ENCODE measurements at regions not wholly inside any gene's neighbourhood (a gene's known extent, or its start where the extent isn't known, plus 50 kb on each side); places are given as distances from the start of the nearest gene placed in this dataset.
"Not testable (repeated sequence)": the region's sequence is repeated elsewhere in the genome, so short reads cannot be mapped to it uniquely, and the experiment has no call there.

DNA sequence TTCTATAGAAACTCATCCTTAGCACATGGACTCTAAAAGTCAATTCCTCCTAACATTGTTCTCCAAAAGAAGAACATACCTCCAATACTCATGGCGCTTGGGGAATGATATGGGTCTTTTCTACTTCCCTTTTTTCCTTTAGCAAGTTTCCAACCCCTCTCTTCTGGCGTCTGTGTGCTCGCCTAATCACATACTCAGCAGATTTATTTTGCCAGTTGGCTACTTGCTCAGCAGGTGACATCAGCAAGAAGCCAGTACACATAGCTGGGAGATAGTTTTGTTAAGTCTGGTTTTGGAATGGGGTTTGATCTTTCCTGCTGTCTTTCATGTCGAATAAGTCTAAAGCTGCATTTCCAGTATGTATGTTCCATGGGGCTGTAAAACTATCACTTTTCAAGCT, 193.8 kb downstream of the POM121L12 start:
- intact Hi-C loops (cut with DNase I), result no loop called here
- no peak for DNase-seq

DNA sequence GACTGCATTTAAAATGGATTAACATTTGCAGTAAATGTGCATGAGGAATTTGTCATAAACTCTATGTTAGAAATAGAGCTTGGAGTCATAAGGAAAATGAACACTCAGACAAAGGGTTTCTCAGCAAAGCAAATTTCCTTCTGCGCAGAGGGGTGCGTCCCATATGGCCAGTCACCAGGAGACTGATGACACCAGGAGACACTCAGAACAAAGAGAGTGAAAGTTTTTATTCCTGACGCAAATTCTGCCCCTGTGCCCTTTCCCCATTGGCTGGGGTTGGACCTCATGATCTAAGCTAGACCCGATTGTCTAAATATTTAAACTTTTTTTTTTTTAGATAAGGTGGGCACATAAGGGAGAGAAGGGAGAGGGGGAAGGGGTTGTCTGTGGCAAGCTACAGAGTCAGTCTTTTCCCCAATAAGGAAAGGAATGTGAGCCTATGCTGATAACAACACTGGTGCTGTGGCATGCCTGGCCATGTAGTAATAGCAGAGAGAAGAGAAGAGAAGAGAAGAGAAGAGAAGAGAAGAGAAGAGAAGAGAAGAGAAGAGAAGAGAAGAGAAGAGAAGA, 202.0 kb downstream of the POM121L12 start:
- no peak for DNase-seq
- intact Hi-C loops (cut with DNase I), result no loop called here

DNA sequence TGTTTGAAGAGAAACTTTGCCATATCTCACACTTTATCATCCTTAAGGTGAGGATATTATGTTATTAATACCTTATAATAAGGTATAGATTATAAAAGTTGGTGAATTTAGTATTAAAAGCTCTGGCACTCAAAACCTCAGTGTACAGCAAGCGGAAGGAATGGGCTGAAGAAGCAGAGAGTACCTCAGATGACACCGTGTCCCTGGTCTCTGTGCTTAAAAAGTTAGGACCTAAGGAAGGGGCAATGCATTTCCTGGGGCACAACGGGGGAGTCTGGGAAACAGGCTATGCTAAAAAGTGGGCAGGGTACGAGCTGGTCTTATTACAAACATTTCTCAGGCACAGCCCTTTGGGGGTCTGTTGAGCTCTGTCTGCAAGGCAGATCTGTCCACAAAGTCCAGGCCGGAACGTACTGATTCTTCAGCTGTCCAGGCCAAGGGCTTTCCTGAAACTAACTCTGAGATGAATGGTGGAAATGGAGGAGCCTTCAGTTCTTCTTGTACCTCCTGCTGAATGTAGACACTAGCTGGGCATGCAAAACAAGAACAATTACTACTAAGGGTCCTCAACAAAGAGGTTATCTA, 202.7 kb downstream of the POM121L12 start:
- intact Hi-C loops (cut with DNase I), result no loop called here

GRCh38 chr7:53239151-53239550, 203.7 kb downstream of the POM121L12 start:
- intact Hi-C loops (cut with DNase I); DNase-seq: not testable (repeated sequence)

More for the DNA sequence above, 202.7 kb downstream of the POM121L12 start:
- no peak for DNase-seq

DNA sequence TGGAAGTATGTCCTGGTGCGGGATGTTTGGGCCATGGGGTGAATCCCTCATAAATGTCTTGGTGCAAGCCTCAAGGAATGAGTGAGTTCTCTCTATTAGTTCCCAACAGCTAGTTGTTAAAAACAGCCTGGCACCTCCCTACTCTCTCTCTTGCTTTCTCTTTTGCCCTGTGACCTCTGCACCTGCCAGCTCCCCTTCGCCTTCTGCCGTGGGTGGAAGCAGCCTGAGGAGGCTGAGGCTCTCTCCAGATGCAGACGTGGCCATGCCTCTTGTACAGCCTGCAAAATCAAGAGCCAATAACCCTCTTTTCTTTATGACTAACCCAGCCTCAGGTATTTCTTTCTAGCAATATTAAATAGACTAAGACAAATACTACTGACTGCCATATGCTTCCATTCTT, 210.3 kb downstream of the POM121L12 start:
- no peak for DNase-seq
- intact Hi-C loops (cut with DNase I), result no loop called here

DNA sequence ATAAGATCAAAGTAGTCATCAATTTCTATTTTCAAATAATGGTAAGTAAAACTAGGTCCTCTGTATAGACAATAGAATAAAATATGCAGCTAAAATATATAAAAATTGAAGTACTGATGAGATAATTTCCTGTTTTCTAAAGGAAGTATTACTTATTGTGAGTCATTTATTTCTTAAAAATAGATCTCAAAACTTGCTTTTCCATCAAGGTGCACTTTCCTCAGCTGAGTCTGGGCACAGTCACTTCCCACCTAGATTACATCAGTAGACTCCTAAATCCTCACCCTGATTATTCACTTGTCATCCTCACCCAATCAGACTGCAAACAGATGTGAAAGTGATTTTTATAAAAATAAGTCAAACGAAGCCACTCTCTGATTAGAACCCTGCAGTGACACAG, 211.5 kb downstream of the POM121L12 start:
- DNase-seq, result no peak
- intact Hi-C loops (cut with DNase I), result no loop called here

- DNase-seq, result no peak
- intact Hi-C loops (cut with DNase I), result no loop called here
These were observed 217.1 kb downstream of the POM121L12 start for GRCh38 chr7:53252539-53252938.

- intact Hi-C loops (cut with DNase I), result no loop called here
- DNase-seq, result no peak
These were observed 236.6 kb downstream of the POM121L12 start for GRCh38 chr7:53272081-53272480.

DNA sequence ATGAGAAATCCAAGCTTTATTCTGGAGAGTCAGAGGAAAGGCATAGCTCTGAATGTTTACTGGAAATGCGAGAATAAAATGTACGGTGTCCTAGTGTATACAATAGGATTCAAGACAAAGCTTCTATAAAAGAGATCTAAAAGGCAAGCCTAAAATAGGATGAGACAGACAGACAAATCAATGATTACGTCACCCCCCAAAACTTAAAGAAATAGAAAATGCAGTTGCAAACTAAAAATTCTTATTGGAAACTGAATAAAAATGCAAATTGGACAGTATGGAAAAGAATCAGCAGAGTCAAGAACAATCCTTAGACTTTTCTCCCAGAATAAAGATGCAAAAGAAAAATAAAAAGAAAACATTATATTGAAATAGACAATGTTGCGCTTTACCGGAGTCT, 245.9 kb downstream of the POM121L12 start:
- DNase-seq, result no peak
- intact Hi-C loops (cut with DNase I), result no loop called here

GRCh38 chr7:53292341-53292740, 256.9 kb downstream of the POM121L12 start:
- intact Hi-C loops (cut with DNase I), result no loop called here
- no peak for DNase-seq

DNA sequence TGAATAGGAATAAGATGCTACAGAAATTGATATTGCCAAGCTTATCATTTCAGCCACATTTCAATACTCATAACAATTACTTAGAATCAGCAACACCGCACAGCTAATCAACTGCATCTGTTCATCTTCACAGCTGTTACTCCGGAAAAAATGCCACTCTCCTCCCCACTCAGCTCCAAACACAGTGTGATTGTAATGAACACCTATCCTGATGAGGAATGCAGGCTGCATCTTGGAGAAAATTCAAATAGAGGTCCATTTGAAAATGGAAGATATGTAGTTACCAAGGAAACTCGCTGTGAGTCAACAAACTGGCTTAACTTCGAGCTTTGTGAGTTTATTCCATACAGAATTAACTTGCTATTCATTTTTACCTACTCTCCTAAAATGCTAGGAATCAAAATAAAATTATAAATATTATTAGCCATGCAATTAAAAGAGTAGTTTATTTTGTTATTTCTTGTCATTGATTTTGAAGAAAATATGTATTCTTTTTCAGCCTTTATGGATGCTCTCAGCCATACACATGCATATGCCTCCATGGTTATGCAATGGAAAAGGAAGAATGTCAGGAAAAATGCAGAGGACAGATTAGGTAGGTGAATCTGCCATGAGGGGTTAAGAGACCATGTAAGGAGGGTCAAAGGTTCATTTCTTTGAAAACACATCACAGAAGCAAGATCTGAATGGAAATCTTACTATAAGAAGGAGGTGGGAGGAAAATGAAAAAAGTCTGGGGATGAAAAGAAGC, 267.2 kb downstream of the POM121L12 start:
- intact Hi-C loops (cut with DNase I), result no loop called here
- no peak for DNase-seq

DNA sequence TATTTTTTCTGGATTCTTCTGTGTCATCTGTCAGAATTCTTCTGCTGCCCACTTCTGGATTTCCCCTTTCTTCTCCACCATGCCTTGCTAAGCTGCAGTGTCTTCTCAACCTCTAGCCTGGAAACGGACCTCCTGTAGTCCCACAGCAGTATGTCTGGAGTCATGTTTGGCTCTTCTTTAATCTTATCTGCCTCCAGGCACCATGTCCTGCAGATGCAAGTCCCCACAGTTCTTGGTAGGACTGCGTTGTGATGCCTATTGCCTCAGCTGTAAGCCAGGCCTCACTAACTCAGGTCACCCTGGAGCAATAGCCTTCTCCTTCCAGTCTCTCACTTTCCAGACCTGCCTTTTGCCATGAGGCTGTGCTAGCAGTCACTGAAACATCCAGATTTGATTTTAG, 268.3 kb downstream of the POM121L12 start:
- no peak for DNase-seq
- intact Hi-C loops (cut with DNase I), result no loop called here

DNA sequence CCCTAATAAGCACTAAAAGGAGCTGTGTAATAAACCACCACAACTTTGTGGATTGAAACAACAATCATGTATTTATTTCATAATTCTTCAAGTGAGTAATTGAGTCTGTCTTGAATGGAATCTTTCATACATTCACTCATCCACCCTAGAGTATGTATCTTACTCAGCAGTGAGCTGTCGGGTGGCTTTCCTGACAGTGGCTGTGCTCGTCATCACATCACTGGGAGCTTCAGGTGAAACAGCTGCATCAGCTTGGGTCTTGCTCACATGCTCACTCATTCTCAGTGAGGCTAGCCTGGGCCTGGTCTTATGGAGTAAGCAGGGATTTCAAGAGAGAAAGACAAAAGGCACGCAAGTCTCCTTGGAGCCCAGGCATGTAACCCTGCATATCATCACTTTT, 271.4 kb downstream of the POM121L12 start:
- intact Hi-C loops (cut with DNase I), result no loop called here

GRCh38 chr7:53311205-53311604, 275.8 kb downstream of the POM121L12 start:
- peak in 21 of 42 donors; percentile 4 to 70 (median 24) for DNase-seq
- intact Hi-C loops (cut with DNase I), result no loop called here

More for the DNA sequence above, 271.4 kb downstream of the POM121L12 start:
- no peak for DNase-seq

- peak in 36 of 42 donors; percentile 9 to 75 (median 35) for DNase-seq
These were observed 280.5 kb downstream of the POM121L12 start for GRCh38 chr7:53315981-53316380.

DNA sequence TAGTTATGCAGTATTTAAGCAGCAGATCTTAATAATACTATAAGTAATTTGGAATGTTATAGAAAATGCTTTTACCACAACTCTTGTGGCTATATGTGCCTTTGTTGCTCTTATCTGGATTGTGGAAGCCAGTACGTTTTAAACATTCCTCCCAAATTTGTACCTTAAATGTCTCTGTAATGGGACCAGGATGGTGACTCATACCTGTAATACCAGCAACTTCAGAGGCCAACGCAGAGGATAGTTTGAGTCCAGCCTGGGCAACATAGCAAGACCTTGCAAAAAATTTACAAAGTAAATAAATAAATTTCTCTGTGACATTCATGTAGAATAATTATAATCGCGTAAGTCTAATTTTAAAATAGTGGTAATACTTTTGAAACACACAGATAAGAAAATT, 283.1 kb downstream of the POM121L12 start:
- no peak for DNase-seq
- intact Hi-C loops (cut with DNase I), result no loop called here

More at GRCh38 chr7:53315981-53316380, 280.5 kb downstream of the POM121L12 start:
- intact Hi-C loops (cut with DNase I), result no loop called here

- intact Hi-C loops (cut with DNase I), result no loop called here
- DNase-seq, result no peak
These were observed 289.6 kb downstream of the POM121L12 start for GRCh38 chr7:53325061-53325460.

DNA sequence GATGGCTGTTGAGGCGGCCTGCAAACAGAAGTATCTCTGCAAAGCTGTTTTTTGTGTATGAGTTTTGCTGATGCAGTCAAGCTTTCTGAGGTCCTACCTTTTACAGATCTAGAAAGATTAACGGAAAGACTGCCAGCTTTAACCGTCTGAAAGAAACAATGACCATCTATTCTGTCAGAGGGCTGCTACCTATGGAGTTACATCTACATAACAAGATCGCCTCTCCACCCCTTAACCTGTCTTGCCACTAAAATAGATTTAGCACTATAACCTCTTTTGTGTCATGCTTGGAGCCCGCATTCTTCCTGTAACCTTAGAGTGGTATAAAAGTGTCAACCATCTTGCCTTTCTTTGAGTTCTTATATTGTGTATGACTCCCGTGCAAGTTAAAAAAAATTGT, 291.2 kb downstream of the POM121L12 start:
- DNase-seq, result no peak
- intact Hi-C loops (cut with DNase I), result no loop called here

DNA sequence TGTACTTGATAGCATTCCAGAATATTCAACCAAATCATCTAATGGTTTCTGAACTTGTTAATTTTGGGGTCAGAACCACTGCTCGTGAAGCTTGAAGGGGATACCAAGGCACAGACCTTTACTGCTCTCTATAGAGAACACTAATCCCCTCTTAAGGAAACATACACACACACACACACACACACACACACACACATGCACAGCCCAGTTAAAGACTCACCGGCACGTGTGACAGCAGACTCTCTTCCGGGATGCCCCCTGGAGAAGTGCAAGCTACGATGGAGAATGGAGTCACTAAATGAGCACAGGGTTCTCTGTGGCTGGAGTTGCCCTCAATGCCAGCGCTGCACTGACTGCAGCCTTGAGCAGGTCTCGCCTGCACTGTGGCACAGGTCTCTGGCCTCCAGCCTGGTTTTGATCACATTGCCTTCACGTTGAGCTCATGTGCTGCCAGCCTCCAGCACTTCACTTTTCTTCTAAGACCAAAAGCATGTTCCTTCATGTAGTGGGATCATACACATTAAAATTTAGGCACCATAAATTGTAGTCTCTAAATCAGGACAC, 300.8 kb downstream of the POM121L12 start:
- no peak for DNase-seq
- intact Hi-C loops (cut with DNase I), result no loop called here

DNA sequence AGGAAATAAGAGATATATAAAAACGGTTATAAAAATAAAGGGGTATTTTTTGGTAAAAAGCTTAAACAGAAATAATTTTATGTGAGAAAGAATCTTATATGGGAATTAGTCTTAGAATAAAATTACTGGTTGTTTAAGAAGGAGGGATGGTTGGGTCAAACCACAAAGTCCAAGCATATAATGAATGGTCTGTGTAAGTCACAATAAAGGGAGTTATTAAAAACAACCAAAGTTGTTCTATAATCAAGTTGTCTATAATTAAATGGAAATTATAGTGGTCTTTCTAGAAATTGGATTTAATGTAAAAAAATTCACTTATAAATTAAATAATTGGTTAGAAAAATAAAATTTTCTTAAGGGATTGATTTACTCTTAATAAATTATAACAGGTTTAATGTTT, 304.8 kb downstream of the POM121L12 start:
- no peak for DNase-seq
- intact Hi-C loops (cut with DNase I), result no loop called here

All from head of caudate nucleus (tissue), 42 donors.